ENCODE measurements at regions not wholly inside any gene's neighbourhood (a gene's known extent, or its start where the extent isn't known, plus 50 kb on each side); places are given as distances from the start of the nearest gene placed in this dataset.

GRCh38 chr2:193521523-193521922, 1326.8 kb upstream of the TMEFF2 start:
- Mint-ChIP-seq H3K9me3 (peaks cover 0 to 19% (median 3%) of the 10 kb centered on the region in 7 donors), H3K4me1 (no peaks in the 10 kb centered on the region), H3K4me3 (no peak overlapping the region), H3K27me3 (no peaks in the 10 kb centered on the region), H3K27ac (no peak overlapping the region), H3K36me3 (peaks cover 0 to 3% of the 10 kb centered on the region in 2 donors)
- no peak for ATAC-seq (ENCODE audit: low read depth in 2 of 2)
- DNase-seq: no peak

DNA sequence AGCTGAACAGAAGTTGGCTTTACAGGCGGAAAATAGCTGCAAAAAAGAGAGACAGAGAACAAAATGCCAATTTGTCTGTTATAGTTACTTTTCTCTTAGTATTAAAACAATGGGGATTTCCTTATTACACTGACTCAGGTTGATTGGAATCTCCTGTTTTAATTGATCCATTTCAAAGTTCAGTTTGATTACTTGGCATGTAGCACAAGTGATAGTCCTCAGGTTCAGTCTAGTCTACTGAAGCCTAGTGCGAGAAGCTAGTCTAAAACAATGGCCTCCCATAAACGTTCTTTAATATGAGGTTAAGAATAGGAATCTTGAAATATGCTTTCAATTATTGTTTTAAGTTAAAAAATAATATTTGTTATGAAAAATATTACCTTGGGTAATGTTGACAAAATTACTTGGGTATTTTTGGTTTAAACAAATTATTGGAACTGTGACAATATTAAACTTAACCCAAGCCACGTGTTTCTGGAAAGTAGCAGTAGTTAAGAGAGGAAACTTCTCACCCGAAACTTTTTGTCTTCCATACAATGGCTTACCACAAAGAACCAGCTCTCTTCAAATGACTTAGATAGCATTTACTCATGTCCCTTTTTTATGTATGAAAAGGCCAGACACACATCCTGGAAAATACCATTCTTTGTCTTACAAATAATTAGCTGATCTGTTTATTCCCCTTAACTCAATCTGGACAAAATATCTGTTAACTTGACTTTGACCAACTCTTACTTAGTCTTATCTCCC, 1326.2 kb upstream of the TMEFF2 start:
- DNase-seq (no peak), ATAC-seq (ENCODE audit: low read depth in 2 of 2) (no peak)
- Mint-ChIP-seq H3K36me3 (peaks cover 0 to 3% of the 10 kb centered on the region in 2 donors), H3K4me1 (no peaks in the 10 kb centered on the region), H3K27me3 (no peaks in the 10 kb centered on the region), H3K27ac (no peak overlapping the region), H3K9me3 (peaks cover 0 to 19% (median 3%) of the 10 kb centered on the region in 7 donors), H3K4me3 (no peak overlapping the region)

GRCh38 chr2:193518041-193518817, 1323.5 kb upstream of the TMEFF2 start:
- Mint-ChIP-seq H3K27me3 (no peaks in the 10 kb centered on the region), H3K4me3 (no peak overlapping the region), H3K36me3 (peaks cover 0 to 3% of the 10 kb centered on the region in 2 donors), H3K4me1 (no peaks in the 10 kb centered on the region), H3K9me3 (peaks cover 0 to 19% (median 3%) of the 10 kb centered on the region in 7 donors), H3K27ac (peak overlapping the region in 2 of 6 donors; percentile 6 to 54)
- ATAC-seq (ENCODE audit: low read depth in 2 of 2): no peak
- DNase-seq: no peak

GRCh38 chr2:193517615-193518014, 1322.9 kb upstream of the TMEFF2 start:
- Mint-ChIP-seq H3K27me3 (no peaks in the 10 kb centered on the region), H3K9me3 (peaks cover 0 to 19% (median 3%) of the 10 kb centered on the region in 7 donors), H3K4me3 (no peak overlapping the region), H3K27ac (peak overlapping the region in 1 of 6 donors; percentile 6), H3K4me1 (no peaks in the 10 kb centered on the region), H3K36me3 (peaks cover 0 to 3% of the 10 kb centered on the region in 2 donors)
- ATAC-seq (ENCODE audit: low read depth in 2 of 2): no peak
- no peak for DNase-seq

- H3K27me3 Mint-ChIP-seq: no peaks in the 10 kb centered on the region
Observed at GRCh38 chr2:193506035-193506434, 1311.3 kb upstream of the TMEFF2 start.

DNA sequence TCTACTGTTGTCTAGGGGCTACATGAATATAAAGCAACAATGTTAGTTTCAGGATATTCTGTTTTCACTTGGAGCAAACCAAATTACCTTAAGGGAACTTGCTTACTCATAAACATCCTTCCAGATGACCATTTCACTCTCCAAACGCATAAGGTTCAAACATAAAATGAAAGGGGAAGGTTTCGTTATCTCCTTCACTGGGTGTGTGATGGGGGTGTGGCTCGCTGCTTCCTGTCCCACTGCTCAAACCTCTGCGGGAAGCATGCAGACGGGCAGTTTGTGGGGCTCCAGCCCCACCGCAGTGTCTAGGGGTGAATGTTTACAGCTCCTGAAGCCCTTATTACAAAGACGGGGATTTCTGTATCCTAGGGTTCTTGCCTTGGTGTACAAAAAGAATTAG, 1310.9 kb upstream of the TMEFF2 start:
- H3K27me3 Mint-ChIP-seq: no peaks in the 10 kb centered on the region
- H3K9me3 Mint-ChIP-seq: peaks cover 0 to 6% (median 0%) of the 10 kb centered on the region in 7 donors
- H3K36me3 Mint-ChIP-seq: no peaks in the 10 kb centered on the region
- ATAC-seq (ENCODE audit: low read depth in 2 of 2) (no peak), DNase-seq (no peak)
- no peak overlapping the region for H3K4me3 Mint-ChIP-seq
- H3K4me1 Mint-ChIP-seq: peaks cover 0 to 2% (median 0%) of the 10 kb centered on the region in 3 donors
- H3K27ac Mint-ChIP-seq: no peak overlapping the region

More at GRCh38 chr2:193506035-193506434, 1311.3 kb upstream of the TMEFF2 start:
- H3K4me3 Mint-ChIP-seq: no peak overlapping the region
- H3K9me3 Mint-ChIP-seq: peaks cover 0 to 6% (median 0%) of the 10 kb centered on the region in 7 donors
- H3K27ac Mint-ChIP-seq: peak overlapping the region in 1 of 6 donors; percentile 62
- no peaks in the 10 kb centered on the region for H3K36me3 Mint-ChIP-seq
- DNase-seq (no peak), ATAC-seq (ENCODE audit: low read depth in 2 of 2) (no peak)
- H3K4me1 Mint-ChIP-seq: no peaks in the 10 kb centered on the region

DNA sequence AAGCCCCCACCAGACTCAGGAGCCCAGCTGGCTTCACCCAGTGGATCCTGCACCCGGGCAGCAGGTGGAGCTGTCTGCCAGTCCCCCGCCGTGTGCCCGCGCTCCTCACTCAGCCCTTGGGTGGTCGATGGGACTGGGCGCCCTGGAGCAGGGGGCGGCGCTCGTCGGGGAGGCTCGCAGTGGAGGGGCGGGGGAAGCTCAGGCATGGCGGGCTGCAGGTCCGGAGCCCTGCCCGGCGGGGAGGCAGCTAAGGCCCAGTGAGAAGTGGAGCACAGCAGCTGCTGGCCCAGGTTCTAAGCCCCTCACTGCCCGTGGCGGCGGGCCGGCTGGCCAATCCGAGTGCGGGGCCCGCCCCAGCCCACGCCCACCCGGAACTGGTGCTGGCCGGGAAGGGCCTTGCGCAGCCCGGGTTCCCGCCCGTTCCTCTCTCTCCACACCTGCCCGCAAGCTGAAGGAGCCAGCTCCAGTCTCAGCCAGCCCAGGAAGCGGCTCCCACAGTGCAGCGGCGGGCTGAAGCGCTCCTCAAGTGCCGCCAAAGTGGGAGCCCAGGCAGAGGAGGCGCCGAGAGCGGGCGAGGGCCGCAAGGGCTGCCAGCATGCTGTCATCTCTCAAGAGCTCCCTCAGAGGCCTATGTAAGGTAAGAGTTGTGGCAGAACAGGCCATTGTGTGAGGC, 1307.8 kb upstream of the TMEFF2 start:
- Mint-ChIP-seq H3K27ac (peak overlapping the region in 1 of 6 donors; percentile 44), H3K27me3 (no peaks in the 10 kb centered on the region), H3K36me3 (no peaks in the 10 kb centered on the region), H3K4me3 (no peak overlapping the region), H3K4me1 (peaks cover 0 to 5% (median 0%) of the 10 kb centered on the region in 3 donors), H3K9me3 (peaks cover 0 to 6% (median 0%) of the 10 kb centered on the region in 7 donors)
- ATAC-seq (ENCODE audit: low read depth in 2 of 2) (no peak), DNase-seq (no peak)

DNA sequence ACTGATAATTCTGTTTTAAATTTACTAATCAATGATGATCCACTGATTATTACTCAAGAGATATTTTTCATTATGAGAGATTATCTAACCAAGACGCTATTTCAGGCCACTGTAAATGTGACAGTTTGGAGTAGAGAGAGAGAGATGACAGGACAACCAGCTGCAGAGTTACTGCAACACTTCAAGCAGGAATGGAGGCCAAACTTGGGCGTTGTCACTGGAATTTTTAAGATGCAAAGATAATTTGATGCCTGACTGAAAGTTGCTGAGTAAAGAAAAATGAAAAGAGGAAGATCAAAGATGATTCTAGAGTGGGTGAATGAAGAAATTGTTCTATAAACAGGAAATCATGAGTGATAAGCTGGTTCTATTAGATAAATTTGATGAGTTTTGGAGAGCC, 1302.1 kb upstream of the TMEFF2 start:
- Mint-ChIP-seq H3K4me1 (peaks cover 0 to 5% (median 4%) of the 10 kb centered on the region in 3 donors), H3K36me3 (no peaks in the 10 kb centered on the region), H3K4me3 (no peak overlapping the region), H3K9me3 (peaks cover 0 to 6% (median 0%) of the 10 kb centered on the region in 7 donors), H3K27ac (no peak overlapping the region), H3K27me3 (no peaks in the 10 kb centered on the region)
- ATAC-seq (ENCODE audit: low read depth in 2 of 2): no peak
- no peak for DNase-seq

DNA sequence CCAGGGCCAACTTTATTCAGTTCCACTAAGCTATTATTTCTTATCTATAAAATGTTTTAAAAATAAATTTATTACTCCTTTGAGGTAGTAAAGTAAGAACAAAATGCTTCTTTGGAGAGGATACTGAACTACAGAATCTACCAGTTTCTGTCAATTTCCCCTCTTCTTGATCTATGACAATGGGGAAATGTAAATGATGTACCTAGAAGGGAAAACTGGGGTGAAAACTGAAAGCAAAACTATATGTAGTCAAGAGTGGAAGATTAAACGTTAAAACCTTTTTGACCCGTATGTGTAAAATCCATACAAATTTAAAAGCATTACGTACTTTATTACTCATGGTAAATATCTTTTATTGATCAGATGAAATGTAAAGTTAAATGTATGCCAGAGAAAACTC, 1287.8 kb upstream of the TMEFF2 start:
- H3K36me3 Mint-ChIP-seq: no peaks in the 10 kb centered on the region
- peaks cover 0 to 3% (median 0%) of the 10 kb centered on the region in 7 donors for H3K9me3 Mint-ChIP-seq
- peak; percentile 36 for DNase-seq
- H3K27ac Mint-ChIP-seq: peak overlapping the region in 5 of 6 donors; percentile 33 to 84 (median 80)
- ATAC-seq (ENCODE audit: low read depth in 2 of 2): peak; percentile 86 to 91
- peaks cover 0 to 17% (median 3%) of the 10 kb centered on the region in 3 donors for H3K4me1 Mint-ChIP-seq
- H3K27me3 Mint-ChIP-seq: no peaks in the 10 kb centered on the region
- peak overlapping the region; percentile 49 to 91 (median 76) for H3K4me3 Mint-ChIP-seq

GRCh38 chr2:193480187-193480586, 1285.5 kb upstream of the TMEFF2 start:
- peak overlapping the region in 2 of 6 donors; percentile 8 to 27 for H3K27ac Mint-ChIP-seq
- H3K4me3 Mint-ChIP-seq: no peak overlapping the region
- H3K36me3 Mint-ChIP-seq: no peaks in the 10 kb centered on the region
- peaks cover 0 to 3% (median 0%) of the 10 kb centered on the region in 7 donors for H3K9me3 Mint-ChIP-seq
- peaks cover 0 to 35% (median 22%) of the 10 kb centered on the region in 3 donors for H3K4me1 Mint-ChIP-seq
- DNase-seq (no peak), ATAC-seq (ENCODE audit: low read depth in 2 of 2) (no peak)
- no peaks in the 10 kb centered on the region for H3K27me3 Mint-ChIP-seq

DNA sequence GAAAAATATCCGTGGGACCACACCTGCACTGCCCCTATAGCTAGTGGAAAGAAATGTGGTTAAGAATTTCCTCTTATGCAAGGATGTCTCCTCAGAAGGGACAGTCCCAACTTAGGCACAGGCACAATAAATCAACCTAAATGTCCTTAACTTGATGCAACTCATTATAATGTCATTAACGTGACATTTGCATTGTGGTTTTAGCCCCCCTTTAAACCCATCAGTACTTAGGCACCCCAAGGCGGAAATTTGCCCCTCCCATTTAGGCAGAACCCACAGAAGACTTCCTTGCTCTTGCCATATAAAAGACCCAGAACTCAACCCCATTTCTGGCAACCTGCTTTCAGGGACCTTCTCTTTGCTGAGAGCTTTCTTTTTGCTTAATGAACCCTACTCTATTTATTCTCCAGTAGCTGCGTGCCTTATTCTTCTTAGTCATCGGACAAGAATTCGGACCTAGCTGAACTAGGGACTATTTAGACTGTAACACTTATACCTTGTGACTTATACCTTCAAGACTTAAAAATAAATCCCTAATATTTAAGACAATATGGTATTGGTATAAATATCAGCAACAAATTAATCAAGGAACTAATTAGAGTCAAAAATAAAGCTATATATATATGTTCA, 1281.6 kb upstream of the TMEFF2 start:
- Mint-ChIP-seq H3K27ac (peak overlapping the region in 5 of 6 donors; percentile 25 to 86 (median 76)), H3K9me3 (peaks cover 0 to 6% (median 2%) of the 10 kb centered on the region in 7 donors), H3K36me3 (no peaks in the 10 kb centered on the region), H3K27me3 (no peaks in the 10 kb centered on the region), H3K4me3 (peak overlapping the region; percentile 17 to 83 (median 64)), H3K4me1 (peaks cover 0 to 60% (median 30%) of the 10 kb centered on the region in 3 donors)
- DNase-seq: peak; percentile 63
- ATAC-seq (ENCODE audit: low read depth in 2 of 2): peak; percentile 82 to 90

DNA sequence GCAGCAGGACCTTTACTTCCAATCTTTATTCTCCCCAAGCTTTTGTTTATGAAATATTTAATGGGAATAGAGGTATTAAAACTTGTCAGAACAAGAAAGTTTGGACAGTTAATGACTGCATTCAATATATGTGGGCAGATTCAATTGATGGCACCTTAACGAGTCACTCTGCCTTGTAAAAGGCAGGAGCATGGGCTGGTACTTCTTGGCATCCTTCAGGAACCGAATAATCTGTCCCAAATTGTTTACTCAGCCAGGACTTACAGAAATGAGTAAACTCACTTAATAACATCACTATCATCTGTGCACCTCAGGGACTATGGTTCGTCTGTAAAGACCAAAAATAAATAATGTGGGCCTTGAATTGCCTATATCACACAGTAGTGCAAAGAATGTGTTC, 1280.3 kb upstream of the TMEFF2 start:
- Mint-ChIP-seq H3K4me3 (peak overlapping the region in 1 of 8 donors; percentile 50), H3K9me3 (peaks cover 0 to 6% (median 2%) of the 10 kb centered on the region in 7 donors), H3K27ac (peak overlapping the region in 2 of 6 donors; percentile 39 to 54), H3K36me3 (no peaks in the 10 kb centered on the region), H3K27me3 (no peaks in the 10 kb centered on the region), H3K4me1 (peaks cover 0 to 68% (median 32%) of the 10 kb centered on the region in 3 donors)
- no peak for DNase-seq
- no peak for ATAC-seq (ENCODE audit: low read depth in 2 of 2)

GRCh38 chr2:193469251-193469650, 1274.5 kb upstream of the TMEFF2 start:
- H3K4me3 Mint-ChIP-seq: peak overlapping the region in 4 of 8 donors; percentile 34 to 66 (median 50)

More at GRCh38 chr2:193469251-193469650, 1274.5 kb upstream of the TMEFF2 start:
- H3K27me3 Mint-ChIP-seq: no peaks in the 10 kb centered on the region
- peaks cover 0 to 9% of the 10 kb centered on the region in 2 donors for H3K36me3 Mint-ChIP-seq
- peaks cover 9 to 48% (median 19%) of the 10 kb centered on the region in 3 donors for H3K4me1 Mint-ChIP-seq
- peak overlapping the region in 1 of 6 donors; percentile 15 for H3K27ac Mint-ChIP-seq
- peaks cover 0 to 14% (median 4%) of the 10 kb centered on the region in 7 donors for H3K9me3 Mint-ChIP-seq
- DNase-seq: peak; percentile 5
- peak; percentile 38 to 71 for ATAC-seq (ENCODE audit: low read depth in 2 of 2)
